Heart left ventricle (tissue), 16 donors: ENCODE measurements at regions not wholly inside any gene's neighbourhood (a gene's known extent, or its start where the extent isn't known, plus 50 kb on each side); places are given as distances from the start of the nearest gene placed in this dataset.

Experiments
- ATAC-seq, 4 donors: fragments of 200-7000 bp; cut with Tn5 transposase; one replicate each; pipeline ENCODE4 v1.9.1; 2020 to 2022; ENCODE audit warnings: moderate library complexity in 4 of 4, mild to moderate bottlenecking in 3 of 4, moderate number of reproducible peaks in 1 of 4
- DNase-seq, 5 donors: peaks; one replicate each; pipeline ENCODE4 v3.0.0-alpha.2; 2020
- H3K27ac ChIP-seq, 12 donors: fragments of 200-600 bp; sonication (generic) in 4 of 12; one replicate each; pipeline versions ENCODE4 v1.5.0 to v1.8.0; 2016 to 2022; ENCODE audit warnings: mild to moderate bottlenecking in 2 of 12
- H3K27me3 ChIP-seq, 9 donors: fragments of 200-600 bp; sonication (generic) in 2 of 9; one replicate each; pipeline versions ENCODE4 v1.5.1 to v1.8.0; 2016 to 2022; ENCODE audit warnings: mild to moderate bottlenecking in 3 of 9
- H3K36me3 ChIP-seq, 9 donors: fragments of 200-600 bp; sonication (generic) in 2 of 9; one replicate each; pipeline versions ENCODE4 v1.5.0 to v1.8.0; 2018 to 2022; ENCODE audit warnings: mild to moderate bottlenecking in 2 of 9
- H3K4me1 ChIP-seq, 12 donors: fragments of 200-600 bp; sonication (generic) in 4 of 12; one replicate each; pipeline versions ENCODE4 v1.5.0 to v1.8.0; 2016 to 2022; ENCODE audit warnings: mild to moderate bottlenecking in 3 of 12
- H3K4me3 ChIP-seq, 12 donors: fragments of 200-600 bp; sonication (generic) in 4 of 12; one replicate each; pipeline versions ENCODE4 v1.5.0 to v1.8.0; 2017 to 2022; ENCODE audit warnings: mild to moderate bottlenecking in 9 of 12, moderate library complexity in 4 of 12
- H3K9me3 ChIP-seq, 12 donors: fragments of 200-600 bp; sonication (generic) in 4 of 12; one replicate each; pipeline versions ENCODE4 v1.5.0 to v1.8.0; 2016 to 2022; ENCODE audit warnings: mild to moderate bottlenecking in 1 of 12
- POLR2A ChIP-seq, 2 donors: fragments of 450-650 bp; IDR thresholded peaks; one replicate each; pipeline ENCODE4 v1.6.1; 2017; ENCODE audit warnings: antibody characterized with exemption in 2 of 2, mild to moderate bottlenecking in 2 of 2, moderate library complexity in 2 of 2
- WGBS, 4 donors: extraction: QIAGEN DNeasy Blood & Tissue Kit in 2 of 4; methylation state at CpG; one replicate each; pipeline versions ENCODE4 v1.1.5 to v1.1.7; 2013 to 2018; 5-methylcytosine and 5-hydroxymethylcytosine counted together
- intact Hi-C, 10 donors: fragments of 100-400 bp; cut with DNase I; formaldehyde crosslinking; loops; one replicate each; pipeline versions ENCODE4 v1.11.1 to v1.14.2; 2022
- TF ChIP-seq, protein P1 (sequence below), 12 donors: fragments of 200-600 bp; sonication (generic) in 4 of 12; IDR thresholded peaks; one replicate each; pipeline versions ENCODE4 v1.5.0 to v1.8.0; 2018 to 2022; ENCODE audit warnings: antibody characterized with exemption in 12 of 12, mild to moderate bottlenecking in 5 of 12
- donor health status: ischemic (EF 13 %, LVEDD 7.1; RV severe dilation, severe dysfunction).
- donor health status: healthy with polysubstance abuse.
- donor health status: DM: no; HTN: yes; CAD: no.
- donor health status: DM: no; HTN: no; CAD: no.
- donor health status: ischemic (EF 25% LVEDD 6.9; RV normal size, moderate dysfunction).
- donor health status: ischemic (EF 25% LVEDD 5.7; RV mildly dilated, moderate dysfunction).
- donor health status: healthy.
- donor health status: DM: yes; HTN: yes; CAD: no.
- donor health status: ischemic (EF 35%, LVEDD 5.7; RV mildly dilated, moderate dysfunction).
- donor health status: nonischemic (EF 11% LVEDD 7.7; RV severe dilation, severe dysfunction).
- donor health status: DM: yes; HTN: yes; CAD: no.
- donor health status: PGD.
- donor health status: ischemic (EF 29% LVEDD 5.4; RV normal size, mild dysfunction).
- donor health status: nonischemic (EF 23%, LVEDD 6.1; RV moderate dilation, normal function).

DNA sequence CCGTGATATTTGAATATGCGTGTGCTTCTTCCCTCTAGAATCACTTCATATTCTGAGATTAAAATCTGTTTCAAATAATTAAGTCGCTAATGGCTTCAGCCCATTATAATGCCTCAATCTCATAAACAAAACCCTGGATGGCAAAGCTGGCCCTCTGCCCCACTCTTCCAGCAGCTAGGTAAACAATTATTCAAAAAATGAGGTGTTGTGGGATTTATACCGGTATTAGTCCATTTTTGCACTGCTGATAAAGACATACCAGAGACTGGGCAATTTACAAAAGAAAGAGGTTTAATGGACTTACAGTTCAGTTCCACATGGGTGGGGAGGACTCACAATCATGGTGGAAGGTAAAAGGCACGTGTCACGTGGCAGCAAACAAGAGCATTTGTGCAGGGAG lies 510.4 kb upstream of the ADGRL2 start:
- no peaks in the 10 kb centered on the region for H3K9me3 ChIP-seq
- H3K27me3 ChIP-seq = no peaks in the 10 kb centered on the region
- 94 to 96% (median 95%) methylated on average over 6 of the region's 6 CpGs for WGBS, 4 donors
- no peaks in the 10 kb centered on the region for H3K4me1 ChIP-seq
- intact Hi-C loops = no loop called here
- ATAC-seq (no peak), DNase-seq (no peak)
- TF ChIP-seq, protein P1, sequence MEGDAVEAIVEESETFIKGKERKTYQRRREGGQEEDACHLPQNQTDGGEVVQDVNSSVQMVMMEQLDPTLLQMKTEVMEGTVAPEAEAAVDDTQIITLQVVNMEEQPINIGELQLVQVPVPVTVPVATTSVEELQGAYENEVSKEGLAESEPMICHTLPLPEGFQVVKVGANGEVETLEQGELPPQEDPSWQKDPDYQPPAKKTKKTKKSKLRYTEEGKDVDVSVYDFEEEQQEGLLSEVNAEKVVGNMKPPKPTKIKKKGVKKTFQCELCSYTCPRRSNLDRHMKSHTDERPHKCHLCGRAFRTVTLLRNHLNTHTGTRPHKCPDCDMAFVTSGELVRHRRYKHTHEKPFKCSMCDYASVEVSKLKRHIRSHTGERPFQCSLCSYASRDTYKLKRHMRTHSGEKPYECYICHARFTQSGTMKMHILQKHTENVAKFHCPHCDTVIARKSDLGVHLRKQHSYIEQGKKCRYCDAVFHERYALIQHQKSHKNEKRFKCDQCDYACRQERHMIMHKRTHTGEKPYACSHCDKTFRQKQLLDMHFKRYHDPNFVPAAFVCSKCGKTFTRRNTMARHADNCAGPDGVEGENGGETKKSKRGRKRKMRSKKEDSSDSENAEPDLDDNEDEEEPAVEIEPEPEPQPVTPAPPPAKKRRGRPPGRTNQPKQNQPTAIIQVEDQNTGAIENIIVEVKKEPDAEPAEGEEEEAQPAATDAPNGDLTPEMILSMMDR (IDR thresholded peaks at IDR 0.05) = no peak
- no peak for TF ChIP-seq POLR2A (IDR thresholded peaks at IDR 0.05)
- H3K4me3 ChIP-seq = no peak overlapping the region
- no peaks in the 10 kb centered on the region for H3K36me3 ChIP-seq
- no peak overlapping the region for H3K27ac ChIP-seq

DNA sequence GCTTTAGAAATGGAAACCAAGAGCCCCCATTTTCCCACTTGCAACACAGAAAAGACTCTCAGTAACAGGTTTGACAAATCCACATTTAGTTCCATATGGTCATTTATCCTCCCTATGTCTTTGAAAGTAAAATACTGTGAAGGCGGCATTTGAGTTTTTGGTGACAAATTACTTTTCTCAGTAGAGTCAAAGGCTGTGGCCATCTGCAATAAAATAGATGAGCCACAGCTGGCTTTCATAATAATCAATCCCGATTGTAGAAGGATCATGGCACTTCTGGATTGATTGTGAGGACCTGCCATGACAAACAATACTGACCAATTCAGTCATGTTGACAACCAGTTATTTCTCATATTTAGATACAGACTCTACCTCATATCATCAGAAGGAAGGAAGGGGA lies 512.0 kb upstream of the ADGRL2 start:
- no peaks in the 10 kb centered on the region for H3K9me3 ChIP-seq
- H3K27me3 ChIP-seq = no peaks in the 10 kb centered on the region
- no peak overlapping the region for H3K4me3 ChIP-seq
- no peaks in the 10 kb centered on the region for H3K4me1 ChIP-seq
- whole genome bisulfite sequencing, 4 donors = 96 to 100% (median 98%) methylated on average over 2 of the region's 2 CpGs
- intact Hi-C loops = no loop called here
- ATAC-seq (no peak), DNase-seq (no peak)
- TF ChIP-seq, protein P1 (IDR thresholded peaks at IDR 0.05) = no peak
- TF ChIP-seq POLR2A (IDR thresholded peaks at IDR 0.05) = no peak
- no peak overlapping the region for H3K27ac ChIP-seq
- no peaks in the 10 kb centered on the region for H3K36me3 ChIP-seq

DNA sequence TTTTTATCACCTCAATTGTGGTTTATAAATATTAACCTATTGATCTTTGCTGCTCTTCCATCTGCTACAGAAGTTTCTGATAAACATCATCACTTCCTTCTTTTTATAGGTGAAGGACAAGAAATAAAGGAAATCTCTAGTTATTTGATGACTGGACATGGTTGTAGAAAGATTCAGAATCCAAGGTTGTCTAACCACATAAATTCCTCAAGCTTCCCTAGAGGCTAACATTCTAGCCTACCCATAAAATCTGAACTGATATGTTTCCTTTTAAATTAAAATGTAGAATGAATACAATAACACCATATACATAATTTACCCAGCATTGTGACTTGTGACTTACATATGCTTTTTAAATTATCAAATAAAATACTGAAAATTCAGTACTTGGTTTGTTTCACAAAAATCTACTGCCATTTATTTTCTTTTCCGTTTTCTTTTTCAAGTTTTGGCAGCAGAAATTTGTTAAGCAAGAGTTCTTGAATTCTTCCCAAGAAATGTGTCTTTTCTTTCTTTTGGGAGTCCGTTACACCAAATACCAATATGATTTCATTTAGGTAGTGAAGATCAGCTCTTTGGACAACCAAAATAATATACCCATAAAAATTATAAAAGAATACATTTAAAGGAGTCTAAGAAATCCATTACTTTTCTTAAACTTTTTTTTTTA lies 513.2 kb upstream of the ADGRL2 start:
- H3K4me3 ChIP-seq = no peak overlapping the region
- H3K27ac ChIP-seq = no peak overlapping the region
- H3K36me3 ChIP-seq = no peaks in the 10 kb centered on the region
- no peak for DNase-seq
- H3K27me3 ChIP-seq = no peaks in the 10 kb centered on the region
- ATAC-seq = no peak
- TF ChIP-seq, protein P1 (IDR thresholded peaks at IDR 0.05) = no peak
- no peak for TF ChIP-seq POLR2A (IDR thresholded peaks at IDR 0.05)
- H3K9me3 ChIP-seq = no peaks in the 10 kb centered on the region
- intact Hi-C loops = no loop called here
- 51 to 66% (median 54%) methylated on average over 2 of the region's 2 CpGs for WGBS, 4 donors
- H3K4me1 ChIP-seq = no peaks in the 10 kb centered on the region

DNA sequence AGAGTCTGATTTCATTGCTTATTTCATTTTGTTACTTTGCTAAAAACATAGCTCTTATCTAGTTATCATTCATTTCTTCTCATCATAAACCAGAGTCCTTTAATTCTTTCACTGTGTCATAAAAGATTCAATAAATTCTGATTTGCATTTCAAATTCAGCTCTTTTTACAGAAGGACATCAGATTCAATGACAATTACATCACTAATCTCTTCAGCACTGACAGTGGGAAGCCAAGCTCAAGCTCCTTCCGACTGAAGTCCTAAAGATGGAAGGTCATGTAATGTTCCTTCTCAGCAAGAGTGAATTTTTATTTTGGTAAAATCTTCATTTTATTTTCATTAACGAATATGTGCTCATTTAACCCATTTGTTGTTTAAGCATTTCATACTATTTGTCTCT lies 530.7 kb upstream of the ADGRL2 start:
- DNase-seq (no peak), ATAC-seq (no peak)
- Histone ChIP-seq H3K27ac (no peak overlapping the region), H3K36me3 (no peaks in the 10 kb centered on the region), H3K4me3 (no peak overlapping the region), H3K27me3 (no peaks in the 10 kb centered on the region), H3K4me1 (no peaks in the 10 kb centered on the region), H3K9me3 (no peaks in the 10 kb centered on the region)
- 85 to 91% (median 88%) methylated on average over 2 of the region's 2 CpGs for WGBS, 4 donors
- TF ChIP-seq, protein P1 (IDR thresholded peaks at IDR 0.05) = no peak
- no peak for TF ChIP-seq POLR2A (IDR thresholded peaks at IDR 0.05)
- intact Hi-C loops = no loop called here
